AG04449 (cell line): ENCODE measurements at regions not wholly inside any gene's neighbourhood (a gene's known extent, or its start where the extent isn't known, plus 50 kb on each side); places are given as distances from the start of the nearest gene placed in this dataset.

Experiments used
- CTCF ChIA-PET: fragments of 350-600 bp; formaldehyde crosslinking; extraction: SDS; loops from one replicate; lab custom pipeline; 2021; ENCODE audit warnings: antibody characterized with exemption; lab: Yijun Ruan, JAX
- POLR2A ChIA-PET: fragments of 400-600, 350-600 bp; formaldehyde crosslinking; extraction: SDS; loops from one replicate; lab custom pipeline; 2020; ENCODE audit warnings: antibody characterized with exemption, inconsistent platforms; lab: Yijun Ruan, JAX
- DNase-seq: peaks from one replicate; pipeline ENCODE4 v3.0.0-alpha.2; 2010; ENCODE audit warnings: low read depth, low spot score
- H3K4me3 ChIP-seq: 2 replicates; pipeline ENCODE4 v1.5.1; 2011; ENCODE audit warnings: low read depth, mild to moderate bottlenecking, control low read depth, low read length
- CTCF ChIP-seq: IDR thresholded peaks from one replicate; pipeline ENCODE4 v1.5.1; 2011; ENCODE audit warnings: mild to moderate bottlenecking, moderate library complexity, low read length, control low read depth, inconsistent platforms; ENCODE audit not compliant: insufficient read depth; ENCODE audit errors: missing control alignments

GRCh38 chr12:39070775-39071174 lies 165.4 kb upstream of the CPNE8 start:
- no peak for TF ChIP-seq CTCF
- no peak for DNase-seq
- no peak overlapping the region for H3K4me3 ChIP-seq
- POLR2A ChIA-PET: no interaction called here
- CTCF ChIA-PET: no interaction called here

- DNase-seq: no peak
- CTCF ChIA-PET: no interaction called here
- H3K4me3 ChIP-seq: no peak overlapping the region
- TF ChIP-seq CTCF: no peak
- POLR2A ChIA-PET: no interaction called here
These were observed 160.1 kb upstream of the CPNE8 start for GRCh38 chr12:39065455-39065854.

GRCh38 chr12:39064708-39065107 lies 159.3 kb upstream of the CPNE8 start:
- CTCF ChIA-PET: no interaction called here
- no peak for DNase-seq
- POLR2A ChIA-PET: no interaction called here
- no peak for TF ChIP-seq CTCF
- H3K4me3 ChIP-seq: no peak overlapping the region

GRCh38 chr12:39062266-39062996 lies 157.0 kb upstream of the CPNE8 start:
- no peak overlapping the region for H3K4me3 ChIP-seq
- TF ChIP-seq CTCF: no peak
- no peak for DNase-seq
- ChIA-PET POLR2A (no interaction called here), CTCF (no interaction called here)

- DNase-seq: no peak
- ChIA-PET CTCF (no interaction called here), POLR2A (no interaction called here)
- no peak for TF ChIP-seq CTCF
- no peak overlapping the region for H3K4me3 ChIP-seq
These were observed 156.2 kb upstream of the CPNE8 start for GRCh38 chr12:39061576-39061975.

- TF ChIP-seq CTCF: no peak
- POLR2A ChIA-PET: no interaction called here
- CTCF ChIA-PET: no interaction called here
- H3K4me3 ChIP-seq: no peak overlapping the region
- DNase-seq: no peak
These were observed 143.0 kb upstream of the CPNE8 start for GRCh38 chr12:39048395-39048794.
